AG09319 (cell line): ENCODE measurements at regions not wholly inside any gene's neighbourhood (a gene's known extent, or its start where the extent isn't known, plus 50 kb on each side); places are given as distances from the start of the nearest gene placed in this dataset.

Source experiments
- DNase-seq: peaks from one replicate; pipeline ENCODE4 v3.0.0-alpha.2; 2010; ENCODE audit warnings: low read depth; ENCODE audit errors: extremely low read depth
- CTCF ChIP-seq: IDR thresholded peaks from 2 replicates; pipeline ENCODE4 v1.5.1; 2011; ENCODE audit warnings: low read depth, mild to moderate bottlenecking, inconsistent platforms, low read length, moderate library complexity

GRCh38 chr10:108850138-108850854 is 1073.0 kb downstream of the XPNPEP1 start:
- TF ChIP-seq CTCF, result no peak
- no peak for DNase-seq

DNA sequence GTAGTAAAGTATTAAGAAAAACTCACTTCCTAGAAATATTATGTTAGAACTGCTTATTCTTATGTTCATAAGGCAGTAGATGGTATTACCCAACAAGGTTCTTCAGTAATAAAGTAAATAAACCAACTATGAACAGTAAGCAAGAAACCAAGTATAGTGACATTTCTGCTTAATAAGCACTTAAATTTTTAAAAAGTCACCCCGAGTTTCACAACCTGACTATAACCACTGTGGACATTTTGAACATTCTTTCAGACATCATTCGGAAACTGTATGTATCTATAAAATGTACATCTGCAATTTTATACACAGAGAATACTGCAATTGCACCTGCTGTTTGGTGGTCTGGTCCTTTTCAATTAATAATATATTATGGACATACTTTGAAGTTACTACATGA is 1073.6 kb downstream of the XPNPEP1 start:
- DNase-seq, result no peak
- no peak for TF ChIP-seq CTCF

- DNase-seq, result no peak
- TF ChIP-seq CTCF, result no peak
Observed at GRCh38 chr10:108849186-108849585, 1074.1 kb downstream of the XPNPEP1 start.

DNA sequence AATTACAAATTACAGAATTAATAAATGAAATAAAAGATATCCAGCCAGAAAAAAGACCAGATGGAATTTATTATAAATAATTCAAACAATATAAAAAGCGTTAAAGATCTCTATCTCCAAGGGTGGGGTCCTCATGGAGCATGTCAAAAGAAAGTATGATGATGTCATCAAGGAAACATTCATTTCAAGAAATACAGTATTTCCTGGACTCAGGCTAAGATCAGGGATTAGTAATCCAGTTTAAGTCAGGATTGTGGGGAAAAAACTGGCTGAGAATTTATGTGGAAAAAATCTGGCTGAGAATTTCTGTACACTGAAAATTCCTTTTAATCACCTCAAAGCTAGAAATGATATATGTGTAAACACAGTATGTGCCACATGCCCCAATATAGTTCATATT is 1075.3 kb downstream of the XPNPEP1 start:
- DNase-seq, result no peak
- no peak for TF ChIP-seq CTCF

- no peak for TF ChIP-seq CTCF
- DNase-seq, result no peak
Observed at GRCh38 chr10:108840944-108841343, 1082.4 kb downstream of the XPNPEP1 start.

DNA sequence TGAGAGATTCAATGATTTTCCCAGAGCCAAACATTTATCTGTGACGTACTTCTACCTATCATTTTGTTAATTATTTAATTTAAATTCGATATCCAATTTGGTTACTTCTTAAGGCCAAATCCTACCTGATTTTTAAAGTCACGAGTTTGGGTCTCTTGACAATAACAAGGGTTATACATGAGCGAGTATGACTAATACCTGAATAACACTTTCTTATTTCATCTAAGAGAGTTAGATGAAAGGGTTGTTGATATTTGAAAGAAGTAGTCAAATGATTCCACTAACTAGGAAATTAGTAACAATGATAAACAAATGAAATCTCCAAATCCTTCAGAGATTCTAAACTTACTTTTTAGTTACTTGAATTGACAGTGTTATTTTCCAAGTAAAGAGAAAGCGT is 1086.9 kb downstream of the XPNPEP1 start:
- no peak for TF ChIP-seq CTCF
- no peak for DNase-seq

DNA sequence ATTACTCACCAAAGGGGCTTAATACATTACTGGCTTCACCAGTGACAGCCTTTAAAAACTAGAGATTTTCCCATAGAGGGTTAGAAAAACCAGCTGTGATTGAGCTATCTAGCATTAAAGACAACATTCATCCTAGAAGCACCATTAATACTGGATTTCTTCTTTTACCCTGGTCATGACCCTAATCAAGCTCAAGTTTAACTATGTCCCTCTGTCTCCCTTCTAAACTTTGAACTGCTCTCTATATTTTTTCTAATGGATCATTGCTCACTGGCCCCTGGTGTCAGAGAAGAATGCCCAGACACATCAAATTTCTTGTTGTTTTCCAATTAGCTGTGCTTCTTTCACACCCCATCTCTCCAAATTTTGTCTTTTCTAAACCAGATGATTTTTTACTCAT is 1101.3 kb downstream of the XPNPEP1 start:
- TF ChIP-seq CTCF, result no peak
- no peak for DNase-seq
